PFSK-1 (cell line): ENCODE measurements at regions not wholly inside any gene's neighbourhood (a gene's known extent, or its start where the extent isn't known, plus 50 kb on each side); places are given as distances from the start of the nearest gene placed in this dataset.

Source experiments
- POLR2AphosphoS5 ChIP-seq: IDR thresholded peaks from 2 replicates; pipeline ENCODE4 v1.6.1; 2012; ENCODE audit warnings: low read depth, mild to moderate bottlenecking, control low read depth, low read length, moderate library complexity
- SIN3A ChIP-seq: IDR thresholded peaks from 2 replicates; pipeline ENCODE4 v1.6.1; 2012; ENCODE audit warnings: mild to moderate bottlenecking, low read length, moderate library complexity, borderline replicate concordance; ENCODE audit not compliant: insufficient read depth
- TAF1 ChIP-seq: IDR thresholded peaks from 2 replicates; pipeline ENCODE4 v1.6.1; 2012; ENCODE audit warnings: low read length, control low read depth, borderline replicate concordance; ENCODE audit not compliant: insufficient read depth
- TF ChIP-seq, protein P1 (sequence below), 2 experiments: IDR thresholded peaks; 2 replicates each; pipeline versions ENCODE4 v1.6.1 to v1.8.0; 2011 to 2012; ENCODE audit warnings: low read depth in 2 of 2, low read length in 2 of 2, control low read depth in 1 of 2, inconsistent platforms in 1 of 2, mild to moderate bottlenecking in 1 of 2, moderate library complexity in 1 of 2; ENCODE audit not compliant: insufficient read depth in 1 of 2

- TF ChIP-seq, protein P1, sequence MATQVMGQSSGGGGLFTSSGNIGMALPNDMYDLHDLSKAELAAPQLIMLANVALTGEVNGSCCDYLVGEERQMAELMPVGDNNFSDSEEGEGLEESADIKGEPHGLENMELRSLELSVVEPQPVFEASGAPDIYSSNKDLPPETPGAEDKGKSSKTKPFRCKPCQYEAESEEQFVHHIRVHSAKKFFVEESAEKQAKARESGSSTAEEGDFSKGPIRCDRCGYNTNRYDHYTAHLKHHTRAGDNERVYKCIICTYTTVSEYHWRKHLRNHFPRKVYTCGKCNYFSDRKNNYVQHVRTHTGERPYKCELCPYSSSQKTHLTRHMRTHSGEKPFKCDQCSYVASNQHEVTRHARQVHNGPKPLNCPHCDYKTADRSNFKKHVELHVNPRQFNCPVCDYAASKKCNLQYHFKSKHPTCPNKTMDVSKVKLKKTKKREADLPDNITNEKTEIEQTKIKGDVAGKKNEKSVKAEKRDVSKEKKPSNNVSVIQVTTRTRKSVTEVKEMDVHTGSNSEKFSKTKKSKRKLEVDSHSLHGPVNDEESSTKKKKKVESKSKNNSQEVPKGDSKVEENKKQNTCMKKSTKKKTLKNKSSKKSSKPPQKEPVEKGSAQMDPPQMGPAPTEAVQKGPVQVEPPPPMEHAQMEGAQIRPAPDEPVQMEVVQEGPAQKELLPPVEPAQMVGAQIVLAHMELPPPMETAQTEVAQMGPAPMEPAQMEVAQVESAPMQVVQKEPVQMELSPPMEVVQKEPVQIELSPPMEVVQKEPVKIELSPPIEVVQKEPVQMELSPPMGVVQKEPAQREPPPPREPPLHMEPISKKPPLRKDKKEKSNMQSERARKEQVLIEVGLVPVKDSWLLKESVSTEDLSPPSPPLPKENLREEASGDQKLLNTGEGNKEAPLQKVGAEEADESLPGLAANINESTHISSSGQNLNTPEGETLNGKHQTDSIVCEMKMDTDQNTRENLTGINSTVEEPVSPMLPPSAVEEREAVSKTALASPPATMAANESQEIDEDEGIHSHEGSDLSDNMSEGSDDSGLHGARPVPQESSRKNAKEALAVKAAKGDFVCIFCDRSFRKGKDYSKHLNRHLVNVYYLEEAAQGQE (IDR thresholded peaks at IDR 0.05; ENCODE audit: insufficient read depth in 1 of 2, low read depth in 2 of 2, low read length in 2 of 2), result no peak
- TF ChIP-seq SIN3A (no peak), POLR2AphosphoS5 (no peak), TAF1 (no peak)
These were observed 84.6 kb upstream of the FSTL4 start for GRCh38 chr5:133696782-133697507.
